ENCODE measurements at regions not wholly inside any gene's neighbourhood (a gene's known extent, or its start where the extent isn't known, plus 50 kb on each side); places are given as distances from the start of the nearest gene placed in this dataset.

DNA sequence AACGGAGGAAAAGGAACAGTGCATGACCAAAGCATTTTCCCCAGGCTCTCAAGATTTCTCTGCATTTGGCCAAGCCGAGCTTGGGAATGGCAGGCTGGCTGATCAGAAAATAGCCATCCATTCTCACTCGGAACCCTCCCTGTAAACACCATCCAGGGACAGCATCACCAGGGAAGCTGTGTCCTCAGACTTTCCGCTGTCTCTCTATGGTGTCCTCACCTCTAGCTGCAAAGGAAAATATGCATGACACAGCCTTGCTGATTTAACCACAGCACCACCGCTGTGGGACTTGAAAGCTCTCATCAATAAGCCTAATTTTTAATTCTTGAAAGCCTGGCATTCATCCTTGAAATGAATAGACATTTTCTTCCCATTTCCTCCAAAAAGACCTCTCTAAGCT, 311.7 kb downstream of the EIPR1 start:
- Histone ChIP-seq H3K4me1 (ENCODE audit: control insufficient read depth in 4 of 4, insufficient read depth in 4 of 4, low read length in 3 of 4) (no peaks in the 10 kb centered on the region), H3K27ac (ENCODE audit: low read depth in 1 of 2, low read length in 2 of 2) (no peak overlapping the region), H3K9me3 (ENCODE audit: control insufficient read depth in 4 of 4, low read length in 3 of 4) (no peaks in the 10 kb centered on the region), H3K27me3 (ENCODE audit: control insufficient read depth in 4 of 4, insufficient read depth in 4 of 4, low read length in 3 of 4) (no peaks in the 10 kb centered on the region), H3K36me3 (ENCODE audit: control insufficient read depth in 4 of 4, insufficient read depth in 3 of 4, low read depth in 1 of 4, low read length in 3 of 4) (no peaks in the 10 kb centered on the region), H3K4me3 (ENCODE audit: low read depth in 1 of 3, low read length in 3 of 3) (no peak overlapping the region), H3K9ac (ENCODE audit: low read depth in 1 of 2, low read length in 2 of 2) (no peak overlapping the region)
- TF ChIP-seq, protein P1, sequence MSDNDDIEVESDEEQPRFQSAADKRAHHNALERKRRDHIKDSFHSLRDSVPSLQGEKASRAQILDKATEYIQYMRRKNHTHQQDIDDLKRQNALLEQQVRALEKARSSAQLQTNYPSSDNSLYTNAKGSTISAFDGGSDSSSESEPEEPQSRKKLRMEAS (IDR thresholded peaks at IDR 0.05), result no peak
- TF ChIP-seq SP1 (IDR thresholded peaks at IDR 0.05) (no peak), RAD21 (IDR thresholded peaks at IDR 0.05) (no peak), HNF4G (IDR thresholded peaks at IDR 0.05) (no peak), NR2F2 (IDR thresholded peaks at IDR 0.05) (no peak)
- TF ChIP-seq, protein P2, sequence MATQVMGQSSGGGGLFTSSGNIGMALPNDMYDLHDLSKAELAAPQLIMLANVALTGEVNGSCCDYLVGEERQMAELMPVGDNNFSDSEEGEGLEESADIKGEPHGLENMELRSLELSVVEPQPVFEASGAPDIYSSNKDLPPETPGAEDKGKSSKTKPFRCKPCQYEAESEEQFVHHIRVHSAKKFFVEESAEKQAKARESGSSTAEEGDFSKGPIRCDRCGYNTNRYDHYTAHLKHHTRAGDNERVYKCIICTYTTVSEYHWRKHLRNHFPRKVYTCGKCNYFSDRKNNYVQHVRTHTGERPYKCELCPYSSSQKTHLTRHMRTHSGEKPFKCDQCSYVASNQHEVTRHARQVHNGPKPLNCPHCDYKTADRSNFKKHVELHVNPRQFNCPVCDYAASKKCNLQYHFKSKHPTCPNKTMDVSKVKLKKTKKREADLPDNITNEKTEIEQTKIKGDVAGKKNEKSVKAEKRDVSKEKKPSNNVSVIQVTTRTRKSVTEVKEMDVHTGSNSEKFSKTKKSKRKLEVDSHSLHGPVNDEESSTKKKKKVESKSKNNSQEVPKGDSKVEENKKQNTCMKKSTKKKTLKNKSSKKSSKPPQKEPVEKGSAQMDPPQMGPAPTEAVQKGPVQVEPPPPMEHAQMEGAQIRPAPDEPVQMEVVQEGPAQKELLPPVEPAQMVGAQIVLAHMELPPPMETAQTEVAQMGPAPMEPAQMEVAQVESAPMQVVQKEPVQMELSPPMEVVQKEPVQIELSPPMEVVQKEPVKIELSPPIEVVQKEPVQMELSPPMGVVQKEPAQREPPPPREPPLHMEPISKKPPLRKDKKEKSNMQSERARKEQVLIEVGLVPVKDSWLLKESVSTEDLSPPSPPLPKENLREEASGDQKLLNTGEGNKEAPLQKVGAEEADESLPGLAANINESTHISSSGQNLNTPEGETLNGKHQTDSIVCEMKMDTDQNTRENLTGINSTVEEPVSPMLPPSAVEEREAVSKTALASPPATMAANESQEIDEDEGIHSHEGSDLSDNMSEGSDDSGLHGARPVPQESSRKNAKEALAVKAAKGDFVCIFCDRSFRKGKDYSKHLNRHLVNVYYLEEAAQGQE (IDR thresholded peaks at IDR 0.05), result no peak
- no peak for DNase-seq (ENCODE audit: low spot score)
- 76% methylated on average over 5 of the region's 5 CpGs for WGBS

DNA sequence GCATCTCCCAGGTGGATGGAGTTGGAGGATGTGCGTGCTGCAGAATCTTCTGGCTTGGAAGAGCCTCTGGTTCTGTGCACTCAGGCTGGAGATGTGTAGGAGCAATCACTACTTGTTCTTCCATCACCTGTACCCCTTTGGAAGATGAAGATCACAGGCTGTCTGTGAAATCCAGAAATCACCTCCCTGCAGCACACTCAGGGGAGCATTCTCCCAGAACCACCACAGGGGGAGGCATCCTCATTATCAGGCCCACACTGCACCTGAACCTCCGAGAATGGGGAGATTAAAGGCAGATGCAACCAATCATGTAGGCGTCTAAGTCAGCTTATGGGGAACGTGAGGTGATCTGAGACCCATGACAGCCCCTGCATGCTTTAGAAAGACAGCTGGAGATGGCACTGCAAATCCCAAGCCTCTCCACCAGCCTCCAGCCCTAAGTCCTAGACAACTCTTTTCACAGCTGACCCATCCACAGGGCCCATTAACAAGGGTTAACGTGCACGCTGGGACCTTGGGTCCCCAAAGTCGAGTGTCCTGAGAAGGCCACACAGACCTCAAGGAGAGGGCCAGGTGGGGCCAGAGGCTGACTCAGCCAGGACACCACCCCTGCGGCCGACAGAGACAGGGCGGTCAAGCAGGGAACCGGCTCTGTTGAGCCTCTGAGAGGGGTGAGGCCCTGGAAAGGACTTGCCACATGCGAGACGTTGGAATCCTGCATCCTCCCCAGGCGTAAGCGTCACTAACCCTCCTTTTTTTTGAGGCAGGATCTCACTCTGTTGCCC, 314.9 kb downstream of the EIPR1 start:
- no peaks in the 10 kb centered on the region for H3K27me3 ChIP-seq (ENCODE audit: control insufficient read depth in 4 of 4, insufficient read depth in 4 of 4, low read length in 3 of 4)
- no peak overlapping the region for H3K4me3 ChIP-seq (ENCODE audit: low read depth in 1 of 3, low read length in 3 of 3)
- H3K9me3 ChIP-seq (ENCODE audit: control insufficient read depth in 4 of 4, low read length in 3 of 4), result no peaks in the 10 kb centered on the region
- no peak overlapping the region for H3K9ac ChIP-seq (ENCODE audit: low read depth in 1 of 2, low read length in 2 of 2)
- H3K4me1 ChIP-seq (ENCODE audit: control insufficient read depth in 4 of 4, insufficient read depth in 4 of 4, low read length in 3 of 4), result no peaks in the 10 kb centered on the region
- WGBS, result 90% methylated on average over 15 of the region's 15 CpGs
- H3K27ac ChIP-seq (ENCODE audit: low read depth in 1 of 2, low read length in 2 of 2), result no peak overlapping the region
- no peak for TF ChIP-seq NR2F2 (IDR thresholded peaks at IDR 0.05)
- TF ChIP-seq HNF4G (IDR thresholded peaks at IDR 0.05), result no peak
- TF ChIP-seq EGR1 (IDR thresholded peaks at IDR 0.05; ENCODE audit: low read depth in 2 of 2), result no peak
- TF ChIP-seq, protein P3, sequence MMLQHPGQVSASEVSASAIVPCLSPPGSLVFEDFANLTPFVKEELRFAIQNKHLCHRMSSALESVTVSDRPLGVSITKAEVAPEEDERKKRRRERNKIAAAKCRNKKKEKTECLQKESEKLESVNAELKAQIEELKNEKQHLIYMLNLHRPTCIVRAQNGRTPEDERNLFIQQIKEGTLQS (IDR thresholded peaks at IDR 0.05), result no peak
- no peak for TF ChIP-seq JUND (IDR thresholded peaks at IDR 0.05)
- TF ChIP-seq RAD21 (IDR thresholded peaks at IDR 0.05), result no peak
- TF ChIP-seq, protein P1 (IDR thresholded peaks at IDR 0.05), result no peak
- TF ChIP-seq HNF4A (conservative IDR thresholded peaks at IDR 0.05), result no peak
- no peak for TF ChIP-seq RXRA (IDR thresholded peaks at IDR 0.05)
- TF ChIP-seq FOXA1 (IDR thresholded peaks at IDR 0.05), result no peak
- TF ChIP-seq, protein P2 (IDR thresholded peaks at IDR 0.05), result no peak
- no peak for DNase-seq (ENCODE audit: low spot score)
- H3K36me3 ChIP-seq (ENCODE audit: control insufficient read depth in 4 of 4, insufficient read depth in 3 of 4, low read depth in 1 of 4, low read length in 3 of 4), result no peaks in the 10 kb centered on the region

Measured in liver (tissue), 7 donors.